Fibroblast of villous mesenchyme (primary cell): ENCODE measurements at regions not wholly inside any gene's neighbourhood (a gene's known extent, or its start where the extent isn't known, plus 50 kb on each side); places are given as distances from the start of the nearest gene placed in this dataset. TPM values are rescaled to one million over a fixed set of nuclear protein-coding genes. Genes with fewer than 3 reads are reported as not detected.

Experiments used
- DNase-seq: peaks from one replicate; pipeline ENCODE4 v3.0.0-alpha.2; 2010; ENCODE audit warnings: low read depth
- H3K4me3 ChIP-seq: 2 replicates; pipeline ENCODE4 v1.5.1; 2011; ENCODE audit warnings: low read depth, mild to moderate bottlenecking, low read length
- small RNA-seq: library from RNA; depleted of rRNA; stranded (forward); fragments of <200 nt; gene quantifications from one replicate; pipeline ENCODE3, GENCODE V24; 2012
- TF ChIP-seq, protein P1 (sequence below): IDR thresholded peaks from 2 replicates; pipeline ENCODE4 v1.5.1; 2012; ENCODE audit warnings: low read depth, mild to moderate bottlenecking, low read length; ENCODE audit not compliant: insufficient read depth

DNA sequence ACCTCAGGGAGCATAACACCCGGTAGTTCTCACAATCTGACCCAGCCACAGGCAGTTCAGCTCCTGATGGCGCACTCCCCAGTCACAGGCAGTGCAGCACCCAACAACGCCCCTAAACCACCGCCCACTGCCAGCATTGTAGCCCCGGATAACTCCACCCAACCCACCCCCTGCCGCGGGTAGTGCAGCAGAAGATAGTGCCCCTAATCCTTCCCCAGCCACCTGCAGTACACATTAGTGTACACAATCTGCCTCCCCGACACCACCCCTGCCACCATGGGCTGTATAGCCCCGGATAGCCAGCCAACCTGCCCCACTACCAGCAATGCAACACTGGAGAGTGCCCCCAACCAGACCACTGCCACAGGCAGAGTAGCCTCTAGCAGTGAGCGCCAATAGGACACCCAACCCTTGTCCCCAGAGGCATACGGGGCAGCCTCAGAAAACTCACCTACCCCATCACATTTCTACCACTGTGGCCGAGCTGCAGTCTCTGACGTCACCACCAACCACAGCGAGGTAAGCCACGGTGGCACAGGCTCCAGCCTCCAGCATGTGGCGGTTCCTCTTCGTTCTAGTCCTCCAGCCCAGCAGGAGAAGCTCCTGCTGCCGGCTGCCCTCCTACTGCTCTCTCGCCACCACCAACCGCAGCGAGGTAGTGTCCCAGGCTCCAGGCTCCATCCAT is 877.3 kb downstream of the KCNJ18 start:
- DNase-seq: no peak
- H3K4me3 ChIP-seq: no peak overlapping the region
- TF ChIP-seq, protein P1, sequence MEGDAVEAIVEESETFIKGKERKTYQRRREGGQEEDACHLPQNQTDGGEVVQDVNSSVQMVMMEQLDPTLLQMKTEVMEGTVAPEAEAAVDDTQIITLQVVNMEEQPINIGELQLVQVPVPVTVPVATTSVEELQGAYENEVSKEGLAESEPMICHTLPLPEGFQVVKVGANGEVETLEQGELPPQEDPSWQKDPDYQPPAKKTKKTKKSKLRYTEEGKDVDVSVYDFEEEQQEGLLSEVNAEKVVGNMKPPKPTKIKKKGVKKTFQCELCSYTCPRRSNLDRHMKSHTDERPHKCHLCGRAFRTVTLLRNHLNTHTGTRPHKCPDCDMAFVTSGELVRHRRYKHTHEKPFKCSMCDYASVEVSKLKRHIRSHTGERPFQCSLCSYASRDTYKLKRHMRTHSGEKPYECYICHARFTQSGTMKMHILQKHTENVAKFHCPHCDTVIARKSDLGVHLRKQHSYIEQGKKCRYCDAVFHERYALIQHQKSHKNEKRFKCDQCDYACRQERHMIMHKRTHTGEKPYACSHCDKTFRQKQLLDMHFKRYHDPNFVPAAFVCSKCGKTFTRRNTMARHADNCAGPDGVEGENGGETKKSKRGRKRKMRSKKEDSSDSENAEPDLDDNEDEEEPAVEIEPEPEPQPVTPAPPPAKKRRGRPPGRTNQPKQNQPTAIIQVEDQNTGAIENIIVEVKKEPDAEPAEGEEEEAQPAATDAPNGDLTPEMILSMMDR: no peak

DNA sequence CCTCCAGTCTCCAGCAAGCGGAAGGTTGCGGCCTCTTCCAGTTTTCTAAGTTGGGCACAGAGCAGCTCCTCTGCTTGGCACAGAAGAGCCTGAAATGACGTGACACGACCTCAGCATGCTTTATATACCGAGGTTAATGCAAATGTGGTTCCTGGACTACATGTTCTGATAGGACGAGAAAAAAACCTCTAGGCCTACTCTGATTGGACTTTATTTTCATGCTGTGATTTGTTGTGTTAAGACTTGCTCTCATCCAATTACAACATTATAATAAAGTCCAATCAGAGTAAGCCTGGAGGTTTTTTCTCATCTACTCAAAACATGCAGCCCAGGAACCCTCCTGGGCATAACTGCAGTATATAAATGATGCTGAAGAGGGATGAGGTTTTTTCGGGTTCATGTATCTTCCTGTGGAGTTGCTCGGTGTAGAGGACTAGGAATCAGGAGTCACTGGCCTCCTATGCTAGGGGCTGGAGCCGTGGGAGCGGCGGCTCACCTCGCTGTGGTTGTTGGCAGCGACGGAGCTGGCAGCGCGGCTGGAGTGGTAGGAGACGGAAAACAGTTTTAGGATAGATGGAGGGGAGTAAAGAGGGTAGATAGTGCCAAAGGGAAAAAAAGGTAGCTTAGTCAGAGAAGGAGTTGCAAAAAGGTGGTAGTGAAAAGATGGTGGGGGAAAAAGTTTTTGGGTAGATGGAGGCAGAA is 878.0 kb downstream of the KCNJ18 start:
- H3K4me3 ChIP-seq: no peak overlapping the region
- TF ChIP-seq, protein P1: no peak
- no peak for DNase-seq

DNA sequence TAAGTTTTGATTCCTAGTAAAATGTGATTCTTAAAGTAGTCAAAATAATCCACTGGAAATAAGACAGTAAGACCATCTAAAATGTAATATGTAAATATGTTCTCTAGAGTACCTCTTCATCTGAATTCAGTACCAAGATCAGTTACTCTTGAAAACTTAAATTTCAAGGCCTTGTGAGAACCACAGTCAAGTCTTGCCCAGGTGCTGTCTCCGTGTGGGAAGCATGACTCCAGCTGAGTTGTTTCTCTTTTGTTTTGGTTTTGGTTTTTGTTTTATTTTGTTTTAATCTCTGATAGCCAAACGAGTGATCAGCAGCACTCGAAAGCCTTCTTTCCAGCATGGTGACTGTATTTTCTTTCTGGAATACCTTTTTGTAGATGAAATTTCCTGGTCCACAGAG is 907.0 kb downstream of the KCNJ18 start:
- no peak overlapping the region for H3K4me3 ChIP-seq
- DNase-seq: no peak
- TF ChIP-seq, protein P1: no peak

DNA sequence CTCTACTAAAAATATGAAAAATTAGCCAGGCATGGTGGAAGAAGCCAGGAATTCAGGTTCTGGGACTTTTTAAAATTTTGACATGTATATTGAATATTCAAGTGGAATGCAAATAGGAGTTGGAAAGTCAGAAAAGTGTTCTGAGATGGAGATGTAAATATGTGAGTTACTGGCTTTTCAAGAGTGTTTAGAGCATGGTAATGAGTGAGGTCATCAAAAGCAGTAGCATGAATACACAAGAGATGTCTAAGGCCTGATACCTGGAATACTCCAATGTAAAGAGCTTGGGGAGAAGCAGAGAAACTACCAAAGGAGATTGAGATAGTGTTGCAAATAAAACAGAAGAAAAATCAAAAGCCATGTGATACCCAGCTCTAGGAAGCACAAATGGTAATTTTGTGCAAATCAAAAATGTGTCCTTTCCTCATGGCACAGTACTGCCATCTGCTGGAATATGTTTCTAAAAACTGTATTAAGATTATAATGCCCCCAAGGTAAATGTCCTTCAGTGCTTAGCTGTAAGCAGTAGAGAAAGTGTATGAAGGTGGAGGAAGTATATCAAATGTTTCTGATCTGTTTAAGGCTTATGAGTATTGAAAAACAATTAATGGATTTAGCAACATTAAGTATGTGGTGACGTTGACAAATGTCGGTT is 908.4 kb downstream of the KCNJ18 start:
- peak; percentile 0 for DNase-seq
- TF ChIP-seq, protein P1: no peak
- H3K4me3 ChIP-seq: no peak overlapping the region

Small RNA genes lying in the stretch of these regions (small RNA-seq; reads per million reads assigned to genes)
- gene ABBA01006766.1: not detected
- not detected for gene NMTRS-TGA3-1
